Astrocyte (in vitro differentiated cells and primary cell): ENCODE measurements at regions not wholly inside any gene's neighbourhood (a gene's known extent, or its start where the extent isn't known, plus 50 kb on each side); places are given as distances from the start of the nearest gene placed in this dataset.

ENCODE experiments used
- EZH2 ChIP-seq: IDR thresholded peaks from 2 replicates; pipeline ENCODE4 v1.6.1; 2012; ENCODE audit warnings: mild to moderate bottlenecking, low read length, inconsistent platforms; ENCODE audit not compliant: insufficient read depth
- TF ChIP-seq, protein P1 (sequence below): IDR thresholded peaks from 2 replicates; pipeline ENCODE4 v1.5.1; 2011; ENCODE audit warnings: low read depth, mild to moderate bottlenecking, inconsistent platforms, low read length, moderate library complexity; ENCODE audit not compliant: insufficient read depth

DNA sequence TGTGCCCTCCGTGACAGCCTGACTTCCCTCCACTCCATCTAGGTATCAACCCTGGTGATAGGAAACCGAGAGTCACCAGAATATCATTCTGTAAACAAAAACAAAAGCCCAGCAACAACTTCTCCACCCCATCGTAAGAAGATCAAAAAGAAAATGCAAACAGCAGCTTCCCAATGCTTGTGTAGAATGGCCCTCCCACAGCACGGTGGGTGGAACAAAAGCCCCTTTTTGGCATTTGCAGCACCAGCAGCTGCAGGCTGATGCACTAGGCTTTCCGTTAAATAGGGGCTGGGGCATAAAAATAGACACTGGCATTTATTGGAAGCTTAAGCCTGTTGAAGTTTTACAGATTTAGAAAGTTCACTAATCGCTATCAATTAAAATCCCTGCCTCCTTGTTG lies 513.0 kb downstream of the GALR1 start:
- TF ChIP-seq, protein P1, sequence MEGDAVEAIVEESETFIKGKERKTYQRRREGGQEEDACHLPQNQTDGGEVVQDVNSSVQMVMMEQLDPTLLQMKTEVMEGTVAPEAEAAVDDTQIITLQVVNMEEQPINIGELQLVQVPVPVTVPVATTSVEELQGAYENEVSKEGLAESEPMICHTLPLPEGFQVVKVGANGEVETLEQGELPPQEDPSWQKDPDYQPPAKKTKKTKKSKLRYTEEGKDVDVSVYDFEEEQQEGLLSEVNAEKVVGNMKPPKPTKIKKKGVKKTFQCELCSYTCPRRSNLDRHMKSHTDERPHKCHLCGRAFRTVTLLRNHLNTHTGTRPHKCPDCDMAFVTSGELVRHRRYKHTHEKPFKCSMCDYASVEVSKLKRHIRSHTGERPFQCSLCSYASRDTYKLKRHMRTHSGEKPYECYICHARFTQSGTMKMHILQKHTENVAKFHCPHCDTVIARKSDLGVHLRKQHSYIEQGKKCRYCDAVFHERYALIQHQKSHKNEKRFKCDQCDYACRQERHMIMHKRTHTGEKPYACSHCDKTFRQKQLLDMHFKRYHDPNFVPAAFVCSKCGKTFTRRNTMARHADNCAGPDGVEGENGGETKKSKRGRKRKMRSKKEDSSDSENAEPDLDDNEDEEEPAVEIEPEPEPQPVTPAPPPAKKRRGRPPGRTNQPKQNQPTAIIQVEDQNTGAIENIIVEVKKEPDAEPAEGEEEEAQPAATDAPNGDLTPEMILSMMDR = no peak
- no peak for TF ChIP-seq EZH2
